HCT116 (cell line): ENCODE measurements at regions not wholly inside any gene's neighbourhood (a gene's known extent, or its start where the extent isn't known, plus 50 kb on each side); places are given as distances from the start of the nearest gene placed in this dataset.

Experiments used
- ATAC-seq: fragments of 200-7000 bp; cut with Tn5 transposase; 2 replicates; pipeline ENCODE4 v1.9.1; 2020; ENCODE audit warnings: mild to moderate bottlenecking, moderate library complexity
- BruUV-seq: library from RNA; stranded (reverse); fragments of 400-500 nt; replicated peaks from 2 replicates; lab custom pipeline; 2021; lab: Mats Ljungman, UMichigan
- CTCF ChIA-PET: fragments of 300-600 bp; sonication (Branson Sonifier 250); formaldehyde crosslinking; loops from one replicate; lab custom pipeline; 2021; ENCODE audit warnings: antibody characterized with exemption; lab: Charles Lee
- POLR2A ChIA-PET: fragments of 300-600, 350-600 bp; sonication (Branson Sonifier 250); formaldehyde crosslinking; loops from one replicate; lab custom pipeline; 2021; ENCODE audit warnings: antibody characterized with exemption; lab: Charles Lee
- RAD21 ChIA-PET, 2 experiments: fragments of 300-600 bp; sonication (Branson Sonifier 250); formaldehyde crosslinking; loops; one replicate each; lab custom pipeline; 2023; ENCODE audit warnings: low total read pairs in 2 of 2; ENCODE audit not compliant: uncharacterized antibody in 2 of 2, unreplicated experiment in 2 of 2, low non-redundant PET in 1 of 2; lab: Charles Lee
- DNase-seq: peaks from one replicate; pipeline ENCODE4 v3.0.0-alpha.2; 2010; ENCODE audit warnings: low read depth, low spot score
- H2AFZ ChIP-seq: fragments of 200-600 bp; shearing (Covaris generic), sonication (generic); 2 replicates; pipeline ENCODE4 v1.6.1; 2017; ENCODE audit warnings: low read depth, mixed run types, mixed read lengths, antibody characterized with exemption, low read length; ENCODE audit not compliant: poor library complexity, severe bottlenecking
- H3K27ac ChIP-seq: 2 replicates; pipeline ENCODE4 v1.5.1; 2012; ENCODE audit warnings: low read depth, low read length
- H3K27me3 ChIP-seq: fragments of 200-600 bp; sonication (generic); 2 replicates; pipeline ENCODE4 v1.6.1; 2016; ENCODE audit warnings: mixed run types, low read length, mixed read lengths; ENCODE audit not compliant: insufficient read depth
- H3K36me3 ChIP-seq, 2 experiments: fragments of 200-500 bp in 1 of 2; fragments of 200-600 bp in 1 of 2; sonication (Bioruptor generic) in 1 of 2; sonication (generic) in 1 of 2; 2 replicates each; pipeline versions ENCODE4 v1.5.1 to v1.6.1; 2014 to 2016; ENCODE audit warnings: low read length in 2 of 2, inconsistent platforms in 1 of 2, mixed read lengths in 1 of 2, mixed run types in 1 of 2; ENCODE audit not compliant: insufficient read depth in 2 of 2, control insufficient read depth in 1 of 2
- H3K4me1 ChIP-seq, 2 experiments: fragments of 200-600 bp in 1 of 2; sonication (generic) in 1 of 2; 2 replicates each; pipeline versions ENCODE4 v1.5.1 to v1.6.1; 2012 to 2017; ENCODE audit warnings: low read length in 2 of 2, inconsistent platforms in 1 of 2, mild to moderate bottlenecking in 1 of 2, mixed read lengths in 1 of 2, mixed run types in 1 of 2, moderate library complexity in 1 of 2; ENCODE audit not compliant: insufficient read depth in 2 of 2, control insufficient read depth in 1 of 2
- H3K4me2 ChIP-seq: fragments of 200-600 bp; sonication (generic); 2 replicates; pipeline ENCODE4 v1.6.1; 2017; ENCODE audit warnings: mixed run types, low read length, mixed read lengths
- H3K4me3 ChIP-seq, 2 experiments: fragments of 200-600 bp in 1 of 2; sonication (generic) in 1 of 2; replicated peaks in 1 of 2; 2 replicates each; pipeline ENCODE4 v1.5.1; 2011 to 2016; ENCODE audit warnings: low read length in 2 of 2, control low read depth in 1 of 2, low read depth in 1 of 2, mild to moderate bottlenecking in 1 of 2, mixed read lengths in 1 of 2, mixed run types in 1 of 2
- H3K79me2 ChIP-seq: fragments of 200-600 bp; sonication (generic); 2 replicates; pipeline ENCODE4 v1.6.1; 2017; ENCODE audit warnings: mild to moderate bottlenecking, mixed run types, low read length, moderate library complexity, mixed read lengths; ENCODE audit not compliant: insufficient read depth
- H3K9ac ChIP-seq: fragments of 200-600 bp; sonication (generic); 2 replicates; pipeline ENCODE4 v1.6.1; 2016; ENCODE audit warnings: low read length, mixed read lengths
- H3K9me2 ChIP-seq: fragments of 200-600 bp; sonication (generic), shearing (Covaris generic); 2 replicates; pipeline ENCODE4 v1.6.1; 2017; ENCODE audit warnings: mixed run types, mild to moderate bottlenecking, moderate library complexity; ENCODE audit not compliant: insufficient read depth
- H3K9me3 ChIP-seq, 2 experiments: fragments of 200-500 bp in 1 of 2; fragments of 200-600 bp in 1 of 2; sonication (Bioruptor generic) in 1 of 2; sonication (generic) in 1 of 2; 2 replicates each; pipeline ENCODE4 v1.6.1; 2014 to 2017; ENCODE audit warnings: low read length in 2 of 2, mixed read lengths in 2 of 2, inconsistent platforms in 1 of 2, low read depth in 1 of 2, mild to moderate bottlenecking in 1 of 2, mixed run types in 1 of 2, moderate library complexity in 1 of 2; ENCODE audit not compliant: control insufficient read depth in 1 of 2, insufficient read depth in 1 of 2
- H4K20me1 ChIP-seq: fragments of 200-600 bp; sonication (generic), shearing (Covaris generic); 2 replicates; pipeline ENCODE4 v1.6.1; 2017; ENCODE audit warnings: mixed run types, mild to moderate bottlenecking, moderate library complexity; ENCODE audit not compliant: insufficient read depth
- CBX3 ChIP-seq: IDR thresholded peaks from 2 replicates; pipeline ENCODE4 v1.6.1; 2012; ENCODE audit warnings: low read depth
- CEBPB ChIP-seq: IDR thresholded peaks from 2 replicates; pipeline ENCODE4 v1.6.1; 2012; ENCODE audit warnings: low read depth
- EGR1 ChIP-seq: IDR thresholded peaks from 2 replicates; pipeline ENCODE4 v1.6.1; 2012; ENCODE audit warnings: low read depth
- ELF1 ChIP-seq: IDR thresholded peaks from 2 replicates; pipeline ENCODE4 v1.6.1; 2012; ENCODE audit warnings: low read depth, borderline replicate concordance
- EZH2 ChIP-seq: fragments of 200-600 bp; sonication (generic); IDR thresholded peaks from 2 replicates; pipeline ENCODE4 v1.6.1; 2017; ENCODE audit warnings: antibody characterized with exemption, mixed run types
- FOSL1 ChIP-seq: IDR thresholded peaks from 2 replicates; pipeline ENCODE4 v1.6.1; 2012; ENCODE audit warnings: low read depth
- JUND ChIP-seq: IDR thresholded peaks from 2 replicates; pipeline ENCODE4 v1.6.1; 2012
- MAX ChIP-seq: IDR thresholded peaks from 2 replicates; pipeline ENCODE4 v1.6.1; 2012
- REST ChIP-seq: IDR thresholded peaks from 2 replicates; pipeline ENCODE4 v1.6.1; 2012; ENCODE audit warnings: low read depth
- SIN3A ChIP-seq: IDR thresholded peaks from 2 replicates; pipeline ENCODE4 v1.6.1; 2012; ENCODE audit warnings: low read depth
- TCF7L2 ChIP-seq: IDR thresholded peaks from 2 replicates; pipeline ENCODE4 v1.7.0; 2011; ENCODE audit warnings: borderline replicate concordance, inconsistent platforms; ENCODE audit not compliant: insufficient read depth, insufficient read length; ENCODE audit errors: extremely low read depth
- ZBTB33 ChIP-seq: IDR thresholded peaks from 2 replicates; pipeline ENCODE4 v1.6.1; 2011; ENCODE audit warnings: mild to moderate bottlenecking, low read length, moderate library complexity; ENCODE audit not compliant: insufficient replicate concordance; ENCODE audit errors: extremely low read depth
- ZFX ChIP-seq: fragments of 450-650 bp; IDR thresholded peaks from 2 replicates; pipeline ENCODE4 v1.6.1; 2017
- ZNF274 ChIP-seq: fragments of 200-500 bp; sonication (Bioruptor generic); IDR thresholded peaks from 2 replicates; pipeline ENCODE4 v1.6.1; 2014; ENCODE audit warnings: mild to moderate bottlenecking, low read depth, low read length, inconsistent platforms
- intact Hi-C: fragments of 100-400 bp; cut with micrococcal nuclease; formaldehyde crosslinking; loops from 2 replicates; pipeline ENCODE4 v1.10.0; 2022

- no peak for TF ChIP-seq REST
- TF ChIP-seq CBX3, result no peak
Observed at GRCh38 chr15:95457520-95457919, 873.0 kb upstream of the NR2F2 start (continued).

- Histone ChIP-seq H3K79me2 (no peaks in the 10 kb centered on the region), H3K4me1 (no peaks in the 10 kb centered on the region), H3K9me3 (no peaks in the 10 kb centered on the region), H3K9ac (no peak overlapping the region), H4K20me1 (no peaks in the 10 kb centered on the region), H3K4me2 (no peak overlapping the region), H3K4me3 (no peak overlapping the region), H3K27me3 (no peaks in the 10 kb centered on the region), H3K27ac (no peak overlapping the region), H3K36me3 (no peaks in the 10 kb centered on the region), H2AFZ (no peak overlapping the region), H3K9me2 (no peaks in the 10 kb centered on the region)
- POLR2A ChIA-PET, result no interaction called here
- ATAC-seq, result no peak
- intact Hi-C loops, result no loop called here
- CTCF ChIA-PET, result no interaction called here
- BruUV-seq, result no TSS peak
- RAD21 ChIA-PET, result no interaction called here
- no peak for DNase-seq
- TF ChIP-seq FOSL1, result no peak
- TF ChIP-seq REST, result no peak
- TF ChIP-seq ELF1, result no peak
- no peak for TF ChIP-seq ZFX
- no peak for TF ChIP-seq ZNF274
- TF ChIP-seq EGR1, result no peak
- TF ChIP-seq SIN3A, result no peak
- no peak for TF ChIP-seq TCF7L2
- no peak for TF ChIP-seq EZH2
- no peak for TF ChIP-seq CEBPB
- TF ChIP-seq ZBTB33, result no peak
- no peak for TF ChIP-seq CBX3
- TF ChIP-seq MAX, result no peak
- TF ChIP-seq JUND, result no peak
Observed at GRCh38 chr15:95458721-95459120, 871.8 kb upstream of the NR2F2 start.
